KMS-11 (cell line): ENCODE measurements at regions not wholly inside any gene's neighbourhood (a gene's known extent, or its start where the extent isn't known, plus 50 kb on each side); places are given as distances from the start of the nearest gene placed in this dataset.

Experiments used
- H2AFZ ChIP-seq: fragments of 200-600 bp; sonication (generic); 2 replicates; pipeline ENCODE4 v1.6.1; 2016; ENCODE audit warnings: antibody characterized with exemption, mixed run types, low read depth
- H3K27ac ChIP-seq: fragments of 200-600 bp; sonication (generic); 2 replicates; pipeline ENCODE4 v1.6.1; 2016; ENCODE audit warnings: mild to moderate bottlenecking, mixed run types
- H3K27me3 ChIP-seq: fragments of 200-600 bp; sonication (generic); 2 replicates; pipeline ENCODE4 v1.6.1; 2017; ENCODE audit warnings: mild to moderate bottlenecking, low read depth, mixed run types, moderate library complexity; ENCODE audit not compliant: insufficient read depth
- H3K36me3 ChIP-seq: fragments of 200-600 bp; sonication (generic); 2 replicates; pipeline ENCODE4 v1.6.1; 2017; ENCODE audit warnings: mild to moderate bottlenecking, mixed run types; ENCODE audit not compliant: insufficient read depth
- H3K4me1 ChIP-seq: fragments of 200-600 bp; sonication (generic); 2 replicates; pipeline ENCODE4 v1.6.1; 2016; ENCODE audit warnings: mild to moderate bottlenecking, low read depth, mixed run types; ENCODE audit not compliant: poor library complexity, severe bottlenecking
- H3K4me2 ChIP-seq: fragments of 200-600 bp; sonication (generic); 2 replicates; pipeline ENCODE4 v1.7.0; 2016; ENCODE audit warnings: mild to moderate bottlenecking, mixed run types
- H3K4me3 ChIP-seq: fragments of 200-600 bp; sonication (generic); IDR thresholded peaks from 2 replicates; pipeline ENCODE4 v1.6.1; 2017; ENCODE audit warnings: low read depth, low read length, mixed read lengths; ENCODE audit not compliant: insufficient read depth
- H3K79me2 ChIP-seq: fragments of 200-600 bp; sonication (generic); 2 replicates; pipeline ENCODE4 v1.6.1; 2016; ENCODE audit warnings: low read depth, mixed run types; ENCODE audit not compliant: insufficient read depth
- H3K9ac ChIP-seq: fragments of 200-600 bp; sonication (generic); 2 replicates; pipeline ENCODE4 v1.6.1; 2016; ENCODE audit warnings: mild to moderate bottlenecking, mixed run types
- H4K20me1 ChIP-seq: fragments of 200-600 bp; sonication (generic); 2 replicates; pipeline ENCODE4 v1.6.1; 2016; ENCODE audit warnings: mild to moderate bottlenecking, mixed run types; ENCODE audit not compliant: insufficient read depth
- TF ChIP-seq, protein P1 (sequence below): fragments of 200-600 bp; sonication (generic); conservative IDR thresholded peaks from 2 replicates; pipeline ENCODE4 v1.6.1; 2017; ENCODE audit warnings: low read depth, mild to moderate bottlenecking, antibody characterized with exemption, low read length, moderate library complexity, mixed read lengths

DNA sequence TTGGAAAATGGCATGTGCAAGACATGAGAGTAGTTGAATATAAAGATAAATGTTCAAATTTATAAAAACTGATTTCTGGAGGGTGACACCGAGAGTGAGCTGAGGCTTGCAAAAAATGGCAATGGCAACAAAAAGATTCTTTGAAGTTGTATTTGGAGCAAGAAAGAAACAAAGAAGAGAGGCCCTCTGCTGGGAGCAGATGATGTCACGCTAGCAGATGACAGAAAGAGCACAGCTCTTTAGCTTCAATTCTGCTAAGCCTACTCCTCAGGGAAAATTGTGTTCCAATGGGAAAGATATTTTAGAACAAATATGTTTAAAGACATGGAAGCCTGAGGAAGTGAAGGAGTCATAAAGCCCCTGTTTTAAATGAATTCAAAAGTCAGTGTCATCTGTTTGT is 125.3 kb upstream of the NOX3 start:
- Histone ChIP-seq H3K9ac (no peak overlapping the region), H3K4me1 (no peaks in the 10 kb centered on the region), H2AFZ (no peak overlapping the region), H3K36me3 (no peaks in the 10 kb centered on the region), H3K27me3 (no peaks in the 10 kb centered on the region), H3K27ac (no peak overlapping the region), H3K4me3 (no peak overlapping the region), H4K20me1 (no peaks in the 10 kb centered on the region), H3K4me2 (no peak overlapping the region), H3K79me2 (no peaks in the 10 kb centered on the region)
- TF ChIP-seq, protein P1, sequence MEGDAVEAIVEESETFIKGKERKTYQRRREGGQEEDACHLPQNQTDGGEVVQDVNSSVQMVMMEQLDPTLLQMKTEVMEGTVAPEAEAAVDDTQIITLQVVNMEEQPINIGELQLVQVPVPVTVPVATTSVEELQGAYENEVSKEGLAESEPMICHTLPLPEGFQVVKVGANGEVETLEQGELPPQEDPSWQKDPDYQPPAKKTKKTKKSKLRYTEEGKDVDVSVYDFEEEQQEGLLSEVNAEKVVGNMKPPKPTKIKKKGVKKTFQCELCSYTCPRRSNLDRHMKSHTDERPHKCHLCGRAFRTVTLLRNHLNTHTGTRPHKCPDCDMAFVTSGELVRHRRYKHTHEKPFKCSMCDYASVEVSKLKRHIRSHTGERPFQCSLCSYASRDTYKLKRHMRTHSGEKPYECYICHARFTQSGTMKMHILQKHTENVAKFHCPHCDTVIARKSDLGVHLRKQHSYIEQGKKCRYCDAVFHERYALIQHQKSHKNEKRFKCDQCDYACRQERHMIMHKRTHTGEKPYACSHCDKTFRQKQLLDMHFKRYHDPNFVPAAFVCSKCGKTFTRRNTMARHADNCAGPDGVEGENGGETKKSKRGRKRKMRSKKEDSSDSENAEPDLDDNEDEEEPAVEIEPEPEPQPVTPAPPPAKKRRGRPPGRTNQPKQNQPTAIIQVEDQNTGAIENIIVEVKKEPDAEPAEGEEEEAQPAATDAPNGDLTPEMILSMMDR: no peak

DNA sequence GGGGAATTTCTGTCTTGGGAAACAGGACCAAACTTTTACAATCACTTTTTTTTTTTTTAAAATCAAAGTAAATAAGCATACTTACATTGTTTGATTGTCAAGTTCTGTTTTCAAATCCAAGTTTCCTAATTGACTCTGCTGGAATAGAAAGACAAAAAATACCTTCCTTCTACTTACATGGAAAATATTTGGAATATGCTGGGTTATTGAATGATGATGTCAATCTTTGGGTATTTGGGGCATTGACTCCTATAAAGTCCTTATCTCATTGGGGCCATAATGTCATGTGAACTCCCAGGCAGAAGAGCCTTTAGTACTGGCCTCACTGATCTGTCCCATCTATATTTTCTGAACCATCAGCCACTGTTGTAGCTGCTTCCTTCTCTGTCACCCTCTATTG is 122.6 kb upstream of the NOX3 start:
- Histone ChIP-seq H3K36me3 (no peaks in the 10 kb centered on the region), H3K9ac (no peak overlapping the region), H3K27ac (no peak overlapping the region), H3K4me2 (no peak overlapping the region), H2AFZ (no peak overlapping the region), H4K20me1 (no peaks in the 10 kb centered on the region), H3K4me1 (no peaks in the 10 kb centered on the region), H3K4me3 (no peak overlapping the region), H3K79me2 (no peaks in the 10 kb centered on the region), H3K27me3 (no peaks in the 10 kb centered on the region)
- TF ChIP-seq, protein P1: no peak

DNA sequence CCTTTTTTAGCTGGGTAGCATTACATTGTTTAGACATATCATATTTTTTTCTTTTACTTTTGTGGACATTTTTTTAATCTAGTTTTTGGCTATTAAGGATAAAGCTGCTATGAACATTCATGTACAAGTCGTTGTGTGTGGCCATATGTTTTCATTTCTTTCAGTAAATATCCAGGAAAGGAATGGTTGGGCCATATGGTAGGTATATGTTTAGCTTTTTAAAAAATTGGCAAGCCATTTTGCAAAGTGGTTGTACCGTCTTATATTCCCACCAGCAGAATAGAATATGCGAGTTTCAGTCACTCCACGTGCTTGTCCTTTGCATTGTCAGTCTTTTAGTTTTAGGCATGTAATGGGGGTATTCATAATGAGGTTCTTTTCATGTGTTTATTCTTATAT is 106.3 kb upstream of the NOX3 start:
- Histone ChIP-seq H3K4me3 (no peak overlapping the region), H3K9ac (no peak overlapping the region), H3K4me1 (no peaks in the 10 kb centered on the region), H2AFZ (no peak overlapping the region), H3K79me2 (no peaks in the 10 kb centered on the region), H3K36me3 (no peaks in the 10 kb centered on the region), H3K27me3 (no peaks in the 10 kb centered on the region), H4K20me1 (no peaks in the 10 kb centered on the region), H3K4me2 (no peak overlapping the region), H3K27ac (no peak overlapping the region)
- TF ChIP-seq, protein P1: no peak

DNA sequence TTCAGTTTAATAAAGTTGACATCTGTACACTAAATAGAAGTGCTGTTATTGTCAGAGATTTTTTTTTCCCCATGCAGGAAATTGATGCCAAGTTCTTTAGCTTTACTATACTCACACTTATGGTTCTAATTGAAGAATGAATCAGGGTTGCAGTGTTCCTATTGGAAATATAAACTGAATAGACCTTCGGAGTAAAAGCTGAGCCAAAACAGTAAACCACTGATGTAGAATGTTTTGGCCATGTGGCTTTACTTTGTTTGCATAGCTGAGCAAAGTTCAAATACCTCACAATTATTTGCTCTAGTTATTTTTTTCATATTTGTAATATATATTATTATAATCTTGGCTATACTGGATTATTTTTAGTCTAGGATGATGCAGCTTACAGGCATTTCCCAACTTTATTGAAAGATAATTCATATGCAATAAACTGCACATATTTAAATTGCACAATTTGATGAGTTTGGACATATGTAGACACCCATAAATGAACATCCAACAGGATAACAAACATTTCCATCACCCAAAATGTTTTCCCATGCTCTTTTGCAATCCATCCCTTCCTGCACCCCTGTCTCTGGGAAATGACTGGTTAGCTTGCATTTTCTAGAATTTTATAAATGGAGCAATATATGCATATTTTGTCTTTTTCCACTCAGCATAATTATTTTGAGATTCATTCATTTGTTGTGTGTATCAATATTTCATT is 105.8 kb upstream of the NOX3 start:
- Histone ChIP-seq H3K4me3 (no peak overlapping the region), H4K20me1 (no peaks in the 10 kb centered on the region), H3K9ac (no peak overlapping the region), H3K27me3 (no peaks in the 10 kb centered on the region), H3K4me2 (no peak overlapping the region), H3K36me3 (no peaks in the 10 kb centered on the region), H3K4me1 (no peaks in the 10 kb centered on the region), H3K79me2 (no peaks in the 10 kb centered on the region), H3K27ac (no peak overlapping the region), H2AFZ (no peak overlapping the region)
- TF ChIP-seq, protein P1: no peak
